ENCODE measurements at regions not wholly inside any gene's neighbourhood (a gene's known extent, or its start where the extent isn't known, plus 50 kb on each side); places are given as distances from the start of the nearest gene placed in this dataset.
"Not testable (repeated sequence)": the region's sequence is repeated elsewhere in the genome, so short reads cannot be mapped to it uniquely, and the experiment has no call there.

DNA sequence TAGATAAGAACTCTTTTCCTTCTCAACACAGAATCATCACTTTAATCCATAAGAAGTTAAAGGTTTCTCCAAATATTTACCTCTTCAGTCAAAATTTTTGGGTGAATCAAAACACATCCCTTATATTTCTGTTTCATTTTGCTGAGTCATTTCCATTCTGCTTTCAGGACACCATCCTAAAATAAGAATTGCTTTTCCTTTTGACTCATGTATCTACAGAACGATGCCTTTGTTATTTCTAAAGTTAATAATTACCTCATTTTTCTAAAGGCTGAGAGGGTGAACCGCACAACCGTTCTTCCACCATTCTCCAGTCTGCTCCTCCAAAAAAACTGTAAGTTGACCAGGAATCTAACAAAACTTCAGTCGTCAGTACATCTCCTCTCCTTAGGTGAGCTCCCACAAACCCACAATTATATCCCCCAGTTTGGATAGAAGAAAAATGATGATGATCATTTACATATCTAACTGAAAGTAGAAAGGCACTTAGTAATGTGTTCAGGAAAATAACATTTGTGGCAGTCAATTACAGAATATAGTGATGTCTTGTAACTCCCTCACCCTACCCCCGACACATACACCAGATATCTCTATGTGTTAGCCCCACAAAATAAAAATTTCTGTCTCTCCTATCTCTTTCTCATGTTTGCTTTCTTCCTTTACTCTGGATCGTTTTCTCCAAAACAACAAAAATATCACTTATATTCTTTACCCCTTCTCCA, 162.5 kb downstream of the RAD51AP2 start:
- no peak for DNase-seq

DNA sequence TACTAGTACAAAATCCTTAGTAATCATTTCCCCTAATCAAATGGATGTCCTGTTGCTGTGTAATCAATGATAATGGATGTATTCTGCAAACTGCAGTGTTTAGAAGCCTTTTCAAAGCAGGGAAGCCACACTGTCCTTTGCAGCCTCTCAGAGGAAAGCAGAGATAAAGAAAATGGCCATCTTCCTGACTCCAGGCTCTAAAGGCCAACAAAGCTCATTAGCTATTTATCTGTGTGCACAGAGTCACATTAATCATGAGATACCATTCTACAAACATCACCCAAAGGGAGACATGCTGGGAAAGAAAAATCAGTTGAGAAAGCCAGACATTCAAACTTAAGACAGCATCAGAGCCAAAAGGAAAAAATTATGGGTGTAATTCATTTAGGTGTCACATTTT, 165.0 kb downstream of the RAD51AP2 start:
- DNase-seq = no peak

DNA sequence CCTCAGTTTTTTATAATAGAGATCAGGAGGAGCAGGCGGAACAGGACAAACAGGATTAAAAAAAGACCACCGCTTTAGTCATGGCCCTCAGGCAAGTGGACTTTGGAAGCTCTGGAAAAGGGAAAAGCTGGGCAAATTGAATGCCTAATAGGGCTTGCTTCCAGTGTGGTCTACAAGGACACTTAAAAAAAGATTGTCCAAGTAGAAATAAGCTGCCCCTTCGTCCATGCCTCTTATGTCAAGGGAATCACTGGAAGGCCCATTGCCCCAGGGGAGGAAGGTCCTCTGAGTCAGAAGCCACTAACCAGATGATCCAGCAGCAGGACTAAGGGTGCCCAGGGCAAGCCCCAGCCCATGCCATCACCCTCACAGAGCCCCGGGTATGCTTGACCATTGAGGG, 175.5 kb downstream of the RAD51AP2 start:
- DNase-seq = not testable (repeated sequence)

DNA sequence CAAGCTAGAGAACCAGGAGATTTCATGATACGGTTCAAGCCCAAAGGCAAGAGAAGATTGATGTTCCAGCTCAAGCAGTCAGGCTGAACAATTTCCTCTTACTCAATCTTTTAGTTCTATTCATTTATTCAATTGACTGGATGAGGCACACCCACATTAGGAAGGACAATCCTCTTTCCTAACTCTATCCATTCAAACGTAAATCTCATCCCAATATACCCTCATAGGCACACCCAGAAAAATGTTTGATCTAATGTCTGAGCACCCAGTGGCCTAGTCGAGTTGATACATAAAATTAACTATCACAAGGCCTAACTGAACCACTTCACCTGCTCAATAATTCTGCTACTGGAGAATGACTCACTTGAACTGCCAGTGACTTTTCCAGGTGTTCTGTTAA, 180.7 kb downstream of the RAD51AP2 start:
- DNase-seq = no peak

DNA sequence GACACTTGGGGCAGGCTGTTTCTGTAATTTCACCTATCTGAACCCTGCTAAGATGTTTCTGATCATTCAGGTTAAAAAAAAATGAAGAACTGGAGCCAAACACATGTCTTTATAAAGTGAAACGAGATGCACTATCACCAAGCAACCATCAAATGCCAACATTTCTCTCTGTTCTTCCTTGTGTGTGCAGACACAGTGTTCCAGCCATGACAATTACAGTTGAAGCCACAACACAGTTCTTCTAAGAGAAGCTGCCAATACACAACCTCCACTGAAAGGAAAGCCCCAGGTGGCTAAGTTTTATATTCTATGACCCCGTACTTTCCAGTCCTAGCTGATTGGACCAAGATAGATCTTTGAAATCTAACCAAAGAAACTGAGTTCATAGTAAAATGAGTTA, 181.8 kb downstream of the RAD51AP2 start:
- DNase-seq = no peak

DNA sequence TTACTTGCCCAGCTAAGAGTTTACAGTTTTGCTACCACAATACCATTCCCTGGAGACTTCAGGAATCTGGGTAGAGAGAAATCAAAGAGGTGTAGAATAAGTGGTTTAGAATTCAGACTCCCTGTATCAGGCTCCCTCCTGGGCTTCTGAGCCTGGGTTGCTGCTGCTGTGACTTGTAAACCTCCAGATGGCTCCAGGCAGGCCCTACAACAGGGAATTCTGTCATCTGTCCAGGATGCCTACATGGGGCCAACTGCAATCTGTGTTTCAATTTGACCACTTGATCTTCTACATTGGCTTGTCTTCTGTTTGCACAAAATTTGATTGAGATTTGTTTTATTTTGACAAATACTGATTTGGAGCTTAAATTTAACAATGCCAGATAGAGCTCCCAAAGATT, 183.9 kb downstream of the RAD51AP2 start:
- DNase-seq = no peak

DNA sequence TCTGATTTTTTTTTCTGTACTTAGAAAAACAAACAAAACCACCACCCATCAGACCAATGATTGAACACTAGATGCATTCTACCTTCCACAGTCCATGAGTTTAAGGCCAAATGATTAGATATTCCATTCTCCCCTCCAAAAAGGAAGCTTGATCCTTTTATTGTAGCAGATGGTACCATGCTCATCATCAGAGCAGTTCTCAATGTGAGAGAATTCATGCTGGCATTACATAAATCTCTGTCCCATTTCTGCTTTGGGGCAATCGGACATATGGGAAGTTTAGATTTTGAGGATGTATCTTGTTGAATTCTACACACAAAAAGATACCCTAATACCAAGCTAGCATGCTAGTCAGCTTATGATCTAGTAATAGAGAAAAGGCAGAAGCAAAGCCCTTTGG, 186.6 kb downstream of the RAD51AP2 start:
- no peak for DNase-seq

DNA sequence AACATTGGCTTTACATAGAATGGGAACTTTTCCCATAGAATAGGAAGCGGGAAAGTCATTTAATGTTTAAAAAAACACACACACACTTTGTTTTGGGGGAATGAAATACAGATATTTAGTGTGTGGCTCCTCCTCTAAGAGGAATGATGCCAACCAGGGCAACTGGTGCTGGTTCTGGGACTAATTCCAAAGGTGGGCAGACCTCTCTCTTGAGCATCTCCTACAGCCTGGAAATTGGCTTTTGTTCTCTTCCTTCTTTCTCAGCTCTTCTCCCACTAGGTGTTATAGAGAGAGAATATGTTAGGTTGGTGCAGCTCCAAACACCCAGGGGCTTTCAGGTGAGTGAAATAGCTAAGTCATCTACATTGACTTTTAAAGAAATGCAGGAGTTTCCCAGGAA, 190.1 kb downstream of the RAD51AP2 start:
- no peak for DNase-seq

DNA sequence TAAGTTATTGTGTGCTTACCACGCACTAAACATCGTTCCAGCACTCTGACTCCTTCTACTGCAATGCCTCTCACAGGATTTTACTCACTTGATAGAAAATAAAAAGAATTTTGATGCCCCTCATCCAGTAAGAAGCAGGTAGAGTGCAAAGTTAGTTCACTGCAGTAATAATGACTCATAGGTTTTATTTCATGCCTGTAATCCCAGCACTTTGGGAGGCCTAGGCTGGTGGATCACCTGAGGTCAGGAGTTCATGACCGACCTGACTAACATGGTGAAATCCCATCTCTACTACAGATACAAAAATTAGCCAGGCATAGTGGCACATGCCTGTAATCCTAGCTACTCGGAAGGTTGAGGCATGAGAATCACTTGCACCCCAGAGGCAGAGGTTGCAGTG, 190.6 kb downstream of the RAD51AP2 start:
- DNase-seq = no peak

DNA sequence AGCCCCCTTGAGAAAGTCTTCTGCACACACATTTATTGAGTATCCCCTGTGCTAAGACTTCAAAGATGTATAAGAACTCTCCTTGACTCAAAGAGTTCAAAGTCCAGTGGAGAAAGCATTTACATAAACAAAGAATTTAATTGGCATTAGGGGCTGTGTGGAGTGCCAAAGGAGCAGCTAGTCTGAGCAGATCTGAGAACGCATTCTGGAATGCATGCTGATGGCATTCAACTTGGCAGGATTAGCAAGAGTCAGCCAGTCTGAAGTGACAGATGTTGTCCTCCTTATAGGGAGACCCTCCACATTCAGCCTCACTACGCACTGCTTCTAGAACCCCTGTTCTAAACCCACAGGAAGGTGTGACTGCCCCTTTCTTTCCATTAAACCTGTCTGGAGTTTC, 191.5 kb downstream of the RAD51AP2 start:
- DNase-seq = no peak

DNA sequence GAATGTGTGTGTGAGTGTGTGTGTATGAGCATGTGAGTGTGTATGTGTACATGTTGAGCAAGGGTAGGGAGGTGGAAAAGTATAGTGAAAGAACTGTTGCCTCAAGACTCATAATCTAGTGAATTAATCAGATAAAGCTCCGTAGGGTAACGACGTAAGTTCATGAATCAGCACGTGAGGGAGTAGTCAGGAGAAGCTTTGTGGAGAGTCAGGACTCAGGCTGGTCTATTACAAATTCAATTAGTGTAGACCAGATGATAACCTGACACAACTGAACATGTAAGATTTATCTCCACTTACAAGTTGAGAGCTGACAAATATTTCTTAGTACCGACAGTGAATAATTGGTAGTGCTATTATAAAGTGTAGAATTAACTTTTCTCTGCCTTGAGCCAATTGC, 194.5 kb downstream of the RAD51AP2 start:
- DNase-seq = no peak

DNA sequence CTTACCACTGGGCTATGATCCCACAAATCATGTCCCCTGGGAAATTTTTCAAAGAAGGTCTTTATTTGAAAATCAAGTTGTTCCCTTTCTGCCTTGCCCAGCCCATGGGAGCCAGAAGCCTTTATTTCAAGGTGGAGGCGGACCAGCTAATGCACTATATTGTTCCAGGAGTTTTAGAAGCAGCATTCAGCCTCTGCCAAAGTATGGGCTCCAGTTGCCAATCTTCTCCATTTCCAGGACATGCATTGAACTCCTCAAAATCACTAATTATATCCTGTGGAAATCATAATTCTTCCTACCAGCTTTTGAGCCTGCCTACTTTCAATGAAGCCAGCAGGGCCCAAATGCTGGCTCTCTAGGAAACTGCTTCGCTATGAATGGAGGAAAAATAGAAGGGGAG, 195.8 kb downstream of the RAD51AP2 start:
- no peak for DNase-seq

DNA sequence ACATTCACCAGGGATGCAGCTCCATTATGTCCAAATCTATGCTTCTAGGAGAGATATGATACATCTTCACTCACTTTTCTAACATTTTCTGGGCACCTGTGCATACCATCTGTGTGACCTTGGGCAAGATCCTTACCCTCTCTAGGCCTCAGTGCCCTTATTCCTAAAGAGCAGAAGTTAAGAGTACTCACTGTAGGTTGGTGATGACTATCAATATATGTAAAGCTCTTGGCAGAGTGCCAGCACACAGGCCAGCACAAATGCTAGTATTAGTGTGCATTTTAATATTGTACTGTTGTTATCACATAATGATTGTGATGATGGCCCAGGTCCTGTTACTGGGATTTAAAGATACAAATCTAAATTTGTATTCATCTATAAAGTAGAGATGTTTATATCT, 199.2 kb downstream of the RAD51AP2 start:
- no peak for DNase-seq

DNA sequence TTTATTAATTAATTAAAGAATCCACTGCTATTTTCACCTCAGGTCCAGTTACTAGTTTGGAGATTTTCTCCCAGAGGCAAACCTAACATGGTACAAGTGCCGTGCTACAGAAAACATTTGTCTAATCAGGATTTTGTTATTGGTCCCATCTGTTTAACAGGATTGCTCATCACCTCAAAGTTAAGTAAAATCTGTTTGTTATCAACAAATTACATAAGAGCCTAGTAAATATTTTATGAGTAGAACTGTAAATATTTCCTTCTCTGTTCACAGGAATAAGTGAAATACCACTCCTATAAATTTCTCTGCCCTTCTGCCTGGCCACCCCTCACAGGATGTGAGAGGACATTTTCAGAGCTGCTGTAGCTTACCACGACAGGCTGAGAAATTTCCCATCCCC, 200.2 kb downstream of the RAD51AP2 start:
- no peak for DNase-seq

DNA sequence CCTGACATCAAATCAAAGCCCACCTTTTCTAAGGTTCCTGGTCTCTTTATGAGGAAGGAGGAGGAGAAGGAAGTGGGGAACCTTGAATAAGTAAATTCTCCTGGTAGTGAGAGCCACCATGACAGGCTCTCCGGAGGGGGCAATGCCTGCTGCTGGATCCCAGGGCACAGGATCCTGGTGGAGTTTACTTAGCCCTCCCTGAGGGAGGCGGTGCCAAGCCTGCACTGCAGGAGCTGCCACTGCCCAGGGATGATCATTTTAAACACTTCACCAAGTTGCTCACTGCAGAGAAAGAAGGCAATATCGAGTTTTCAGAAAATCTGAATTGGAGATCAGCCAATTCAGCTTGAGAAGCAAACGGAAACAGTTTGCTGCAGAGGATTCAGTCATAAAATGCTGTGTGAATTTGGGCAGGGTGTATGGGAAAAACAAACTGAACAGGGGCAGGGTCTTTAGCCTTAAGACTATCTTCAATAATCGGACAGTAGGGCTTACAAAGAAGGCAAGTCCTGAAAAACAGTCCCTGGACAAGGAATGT, 200.7 kb downstream of the RAD51AP2 start:
- no peak for DNase-seq

DNA sequence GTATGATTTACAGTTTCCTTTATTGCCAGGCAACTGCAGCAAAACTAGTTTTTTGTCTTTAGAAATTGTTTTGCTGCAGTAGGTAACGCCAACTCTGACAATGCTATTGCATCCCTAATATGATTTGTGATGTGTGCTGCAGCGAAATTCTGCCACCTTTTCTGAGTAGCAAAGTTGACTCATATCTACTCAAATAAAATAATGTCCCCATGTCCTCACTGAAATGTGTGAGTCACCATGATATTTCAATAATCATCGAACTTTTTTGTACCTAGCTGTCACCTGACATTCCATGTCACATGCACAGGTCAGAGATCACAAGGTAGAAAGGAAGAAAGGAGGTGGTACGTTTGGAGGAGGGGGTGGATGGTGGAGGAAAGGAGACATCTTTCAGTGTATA, 205.0 kb downstream of the RAD51AP2 start:
- DNase-seq = no peak

DNA sequence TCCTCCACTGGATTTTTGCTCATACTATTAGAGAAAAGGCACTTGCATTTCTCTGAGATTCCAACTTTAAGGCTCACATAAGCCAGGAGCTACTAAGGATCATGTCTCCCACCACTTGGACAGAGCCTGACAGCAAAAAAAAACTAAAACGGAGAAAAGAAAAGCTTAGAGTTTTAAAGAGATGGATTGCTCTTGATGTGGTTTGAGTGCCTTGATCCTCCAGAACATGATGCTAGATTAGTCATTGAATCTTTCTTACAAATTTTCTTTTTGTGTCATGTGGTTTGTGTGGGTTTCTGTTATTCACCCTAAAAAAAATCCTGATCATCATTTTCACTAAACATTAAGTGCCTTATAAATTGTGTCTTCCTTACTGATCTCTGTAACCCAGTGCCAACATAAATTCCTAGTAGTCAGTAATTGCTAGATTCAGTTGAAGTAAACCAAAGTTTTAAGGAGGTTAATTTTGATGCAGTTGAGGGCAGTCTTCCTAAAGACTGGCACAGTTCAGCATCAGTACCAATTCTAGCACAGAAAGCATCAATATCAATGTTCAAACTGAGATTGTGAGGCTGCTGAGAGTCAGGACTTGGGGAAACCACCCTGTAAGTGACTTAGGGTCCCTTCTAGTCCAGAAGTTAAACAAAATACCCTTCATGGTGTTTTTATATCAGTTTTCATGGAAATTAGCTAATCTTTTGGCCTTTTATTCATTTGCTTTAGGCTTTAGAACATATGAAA, 206.3 kb downstream of the RAD51AP2 start:
- DNase-seq = no peak

DNA sequence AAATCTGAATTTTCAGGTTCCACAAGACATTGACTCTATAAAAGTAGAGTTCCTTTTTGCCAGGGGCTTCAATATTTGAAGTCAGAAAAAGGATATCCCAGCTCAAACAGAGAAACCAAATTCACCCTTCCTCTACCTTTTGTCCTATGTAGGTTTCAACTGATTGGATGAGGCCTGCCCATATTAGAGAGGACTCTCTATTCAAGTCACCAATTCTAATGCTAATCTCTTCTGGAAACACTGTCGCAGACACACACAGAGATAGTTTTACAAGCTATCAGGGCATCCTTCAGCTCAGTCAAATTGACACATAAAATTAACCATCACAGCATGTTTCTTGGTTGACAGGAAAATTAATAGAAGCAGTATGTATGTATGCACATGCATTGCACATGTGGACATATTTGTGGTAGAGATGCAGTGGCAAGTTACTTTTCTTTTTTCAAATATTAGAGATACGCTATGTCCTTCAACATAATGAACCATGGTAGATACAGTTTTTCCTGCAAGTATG, 207.1 kb downstream of the RAD51AP2 start:
- DNase-seq = no peak

DNA sequence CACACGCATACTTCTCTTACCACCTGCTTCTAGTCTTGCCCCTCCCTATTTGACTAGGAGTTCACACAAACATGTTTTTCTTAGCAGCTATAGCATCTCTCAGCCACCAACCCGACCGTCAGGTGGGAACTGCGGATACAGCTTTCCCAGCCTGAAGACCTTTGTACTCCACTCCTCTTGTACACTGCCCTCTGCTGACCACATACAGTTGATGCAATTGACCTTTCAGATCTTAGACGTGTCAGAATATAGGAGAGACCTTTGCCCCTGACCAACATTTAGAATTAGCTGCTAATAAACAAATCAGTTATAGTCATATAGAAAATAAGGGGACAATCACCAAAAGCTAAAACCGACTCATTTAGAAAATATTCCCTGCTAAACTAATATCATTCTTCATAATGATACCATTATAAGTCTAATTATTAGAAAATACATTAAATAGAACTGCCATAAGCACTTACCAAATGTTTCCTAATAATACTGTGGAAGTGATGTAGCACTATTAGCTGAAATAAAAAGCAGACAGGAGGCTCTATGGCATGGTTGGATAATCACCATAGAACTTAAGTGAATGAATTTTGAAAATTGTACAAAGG, 208.4 kb downstream of the RAD51AP2 start:
- DNase-seq = no peak

DNA sequence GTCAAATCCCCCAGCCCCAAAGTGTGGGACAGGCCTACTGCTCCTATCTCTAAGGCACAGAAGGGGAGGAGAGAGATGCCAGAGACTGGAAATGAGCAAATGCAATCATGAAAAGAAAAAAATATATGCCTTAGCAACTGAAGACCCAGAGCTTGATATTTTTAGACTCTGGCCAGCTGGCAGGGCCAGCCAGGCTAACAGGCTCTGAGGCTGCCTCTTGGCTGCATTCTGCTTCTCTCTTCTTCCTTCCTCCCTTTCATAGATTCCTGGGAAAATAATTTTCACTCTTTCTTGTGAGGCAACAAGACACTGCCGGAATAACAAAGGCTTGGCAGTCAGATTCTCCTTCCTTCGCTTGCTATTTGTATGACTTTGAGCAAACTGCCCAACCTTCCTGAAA, 209.1 kb downstream of the RAD51AP2 start:
- DNase-seq = no peak

DNA sequence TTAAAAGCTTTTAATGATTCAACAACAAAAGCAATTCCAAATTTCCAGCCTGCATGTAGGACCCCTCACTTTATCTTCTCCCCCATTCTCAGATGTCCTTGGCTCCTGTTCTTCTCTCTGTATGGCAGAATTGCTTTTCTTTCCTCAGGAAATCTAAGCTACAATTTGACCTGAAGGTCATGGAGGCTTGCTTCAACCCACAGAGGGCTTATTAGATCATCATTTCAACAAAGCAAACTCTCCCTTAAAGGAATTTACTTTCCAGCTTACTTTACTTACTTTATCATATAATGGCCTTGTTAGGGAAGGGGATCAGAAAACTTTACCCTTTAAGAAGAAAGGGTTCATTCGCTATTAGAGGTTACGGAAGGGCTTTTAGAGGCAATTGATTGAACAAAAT, 211.5 kb downstream of the RAD51AP2 start:
- DNase-seq = no peak

DNA sequence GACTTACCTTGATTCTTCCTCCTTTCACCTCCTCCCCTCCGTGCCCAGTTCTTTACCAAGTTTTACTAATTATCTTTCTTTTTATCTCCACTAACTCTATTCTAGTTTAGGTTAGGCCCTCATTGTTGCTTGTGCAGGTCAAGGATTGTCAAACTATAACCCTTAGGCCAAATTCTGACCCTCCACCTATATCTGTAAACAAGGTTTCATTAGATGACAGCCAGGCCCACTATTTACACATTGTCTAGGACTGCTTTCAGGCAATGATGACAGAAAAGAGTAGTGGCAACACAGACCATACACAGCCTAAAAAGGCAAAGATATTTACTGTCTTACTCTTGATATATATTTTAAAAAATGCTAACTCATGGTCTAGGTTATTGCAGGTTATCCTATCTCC, 212.0 kb downstream of the RAD51AP2 start:
- no peak for DNase-seq

DNA sequence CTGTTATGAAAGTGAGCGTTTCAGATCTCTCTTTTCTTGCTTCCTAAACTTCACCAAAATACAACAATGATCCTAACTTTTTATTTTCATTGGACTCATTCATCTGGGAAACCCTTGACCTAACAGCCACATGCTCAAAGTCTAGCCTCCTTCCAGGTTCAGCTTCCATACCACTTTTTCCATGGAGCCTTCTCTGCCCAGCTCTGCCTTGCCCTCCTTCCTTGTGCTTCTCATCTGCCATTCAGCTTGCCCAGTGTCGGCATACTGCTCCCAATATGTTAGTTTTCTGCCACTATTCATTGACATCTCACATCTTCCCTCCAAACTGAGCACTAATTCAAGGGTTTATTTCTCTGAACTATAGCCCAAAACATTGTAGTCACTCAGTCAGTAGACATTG, 214.7 kb downstream of the RAD51AP2 start:
- DNase-seq = no peak

DNA sequence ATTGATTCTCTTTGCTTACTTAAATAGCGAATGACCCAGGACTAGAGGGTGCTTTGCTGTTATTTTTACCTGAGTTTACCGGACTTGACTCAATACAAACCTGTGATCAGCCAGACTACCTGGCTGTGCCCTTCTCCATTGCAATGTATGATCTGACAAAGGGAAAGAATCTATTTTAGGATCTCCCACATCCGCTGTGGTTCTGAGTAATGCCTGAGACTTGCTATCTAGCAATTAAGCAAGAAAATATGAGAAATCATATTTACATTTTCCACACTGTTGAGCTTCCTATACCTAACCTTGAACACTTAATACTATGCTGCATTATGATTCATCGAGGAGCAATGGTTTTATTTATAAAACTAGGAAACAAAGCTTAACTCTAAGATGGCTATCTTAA, 215.2 kb downstream of the RAD51AP2 start:
- DNase-seq = no peak
